CD4-positive, CD25-positive, alpha-beta regulatory T cell (primary cell): ENCODE measurements at regions not wholly inside any gene's neighbourhood (a gene's known extent, or its start where the extent isn't known, plus 50 kb on each side); places are given as distances from the start of the nearest gene placed in this dataset.

Experiments
- ATAC-seq, 2 donors: fragments of 150-1000 bp; cut with Tn5 transposase; one replicate each; pipeline ENCODE4 v1.10.0; 2021; ENCODE audit warnings: low read depth in 2 of 2, moderate number of reproducible peaks in 2 of 2, moderate library complexity in 1 of 2
- DNase-seq, 3 donors: peaks; one replicate each; pipeline versions ENCODE4 v3.0.0 to v3.0.0-alpha.2; 2012 to 2022; ENCODE audit warnings: mixed read lengths in 1 of 3
- H3K27ac ChIP-seq: one replicate; pipeline ENCODE4 v1.7.0; 2013; ENCODE audit warnings: mild to moderate bottlenecking, low read length; ENCODE audit not compliant: insufficient read depth, poor library complexity, severe bottlenecking
- H3K27me3 ChIP-seq: one replicate; pipeline ENCODE4 v1.7.0; 2013; ENCODE audit warnings: low read length; ENCODE audit not compliant: control insufficient read depth, insufficient read depth
- H3K36me3 ChIP-seq: one replicate; pipeline ENCODE4 v1.7.0; 2013; ENCODE audit warnings: mild to moderate bottlenecking, low read length, moderate library complexity; ENCODE audit not compliant: control insufficient read depth, insufficient read depth
- H3K4me1 ChIP-seq: 2 replicates; pipeline ENCODE4 v1.7.0; 2013; ENCODE audit warnings: mild to moderate bottlenecking, low read length; ENCODE audit not compliant: insufficient read depth, control insufficient read depth, poor library complexity, severe bottlenecking
- H3K4me3 ChIP-seq: one replicate; pipeline ENCODE4 v1.7.0; 2013; ENCODE audit warnings: low read depth, mild to moderate bottlenecking, low read length, moderate library complexity
- H3K9me3 ChIP-seq, 2 experiments: 1 replicate in 1 of 2; 2 replicates in 1 of 2; pipeline ENCODE4 v1.7.0; 2013; ENCODE audit warnings: low read length in 2 of 2, mild to moderate bottlenecking in 1 of 2, moderate library complexity in 1 of 2; ENCODE audit not compliant: control insufficient read depth in 2 of 2
- H3K27ac Mint-ChIP-seq, 3 donors: one replicate each; pipeline ENCODE4 v1.8.0; 2020 to 2022; ENCODE audit warnings: mild to moderate bottlenecking in 3 of 3, mixed read lengths in 3 of 3, moderate library complexity in 2 of 3
- H3K27me3 Mint-ChIP-seq: one replicate; pipeline ENCODE4 v1.8.0; 2022; ENCODE audit warnings: mild to moderate bottlenecking, mixed read lengths
- H3K36me3 Mint-ChIP-seq: one replicate; pipeline ENCODE4 v1.8.0; 2020; ENCODE audit warnings: mixed read lengths
- H3K4me1 Mint-ChIP-seq, 4 donors: one replicate each; pipeline ENCODE4 v1.8.0; 2020 to 2022; ENCODE audit warnings: mixed read lengths in 4 of 4, mild to moderate bottlenecking in 1 of 4
- H3K4me3 Mint-ChIP-seq, 4 donors: one replicate each; pipeline ENCODE4 v1.8.0; 2020 to 2022; ENCODE audit warnings: mild to moderate bottlenecking in 4 of 4, mixed read lengths in 4 of 4, moderate library complexity in 3 of 4
- H3K9me3 Mint-ChIP-seq, 7 donors: one replicate each; pipeline ENCODE4 v1.8.0; 2020 to 2022; ENCODE audit warnings: mixed read lengths in 7 of 7, mild to moderate bottlenecking in 3 of 7, moderate library complexity in 2 of 7

DNA sequence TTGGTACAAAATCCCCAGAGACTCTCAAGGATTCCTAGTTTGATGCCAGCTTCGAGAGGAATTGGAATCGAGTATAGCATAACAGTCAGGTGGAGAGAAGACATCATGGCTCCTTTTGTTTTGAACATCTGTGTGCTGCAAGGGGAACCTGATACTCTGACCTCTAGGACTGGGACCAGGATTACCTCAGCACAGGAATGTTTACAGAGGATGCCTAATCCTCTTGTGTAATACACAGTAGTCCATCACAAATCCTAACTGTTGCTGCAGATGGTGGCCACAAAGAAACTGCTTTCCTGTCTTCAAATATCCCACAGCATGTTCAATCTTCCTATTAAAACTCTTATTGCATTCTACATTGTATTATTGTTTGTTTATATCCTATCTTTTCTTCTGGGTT lies 111.8 kb upstream of the PRMT6 start:
- H3K4me1 ChIP-seq = no peaks in the 10 kb centered on the region
- DNase-seq (no peak), ATAC-seq (no peak)
- Mint-ChIP-seq H3K4me1 (no peaks in the 10 kb centered on the region), H3K4me3 (no peak overlapping the region), H3K27me3 (peaks cover 4% of the 10 kb centered on the region), H3K36me3 (no peaks in the 10 kb centered on the region), H3K9me3 (peaks cover 0 to 5% (median 0%) of the 10 kb centered on the region in 7 donors), H3K27ac (no peak overlapping the region)
- no peaks in the 10 kb centered on the region for H3K27me3 ChIP-seq
- no peaks in the 10 kb centered on the region for H3K36me3 ChIP-seq
- no peak overlapping the region for H3K4me3 ChIP-seq
- no peaks in the 10 kb centered on the region for H3K9me3 ChIP-seq
- H3K27ac ChIP-seq = no peak overlapping the region

DNA sequence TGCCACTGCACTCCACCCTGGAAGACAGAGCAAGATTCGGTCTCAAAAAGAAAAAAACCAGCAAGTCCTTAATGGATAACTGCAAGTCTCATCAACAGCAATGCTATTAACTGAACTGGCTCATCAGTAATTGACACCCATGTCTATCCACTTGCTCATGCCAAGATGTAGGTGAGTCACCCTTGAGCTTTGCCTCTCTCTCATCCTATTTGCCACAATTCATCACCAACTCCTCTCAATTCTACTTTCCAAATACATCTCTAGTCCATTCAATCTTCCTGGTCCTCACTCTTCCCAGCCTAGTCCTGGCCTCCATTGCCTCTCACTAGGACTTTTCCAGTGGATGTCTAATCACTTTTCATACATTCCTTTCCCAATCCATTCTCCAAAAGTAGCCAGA lies 103.7 kb upstream of the PRMT6 start:
- Mint-ChIP-seq H3K27ac (no peak overlapping the region), H3K27me3 (peaks cover 5% of the 10 kb centered on the region), H3K36me3 (no peaks in the 10 kb centered on the region), H3K4me3 (no peak overlapping the region), H3K4me1 (no peaks in the 10 kb centered on the region), H3K9me3 (peaks cover 0 to 1% (median 0%) of the 10 kb centered on the region in 7 donors)
- Histone ChIP-seq H3K4me3 (no peak overlapping the region), H3K27ac (no peak overlapping the region), H3K9me3 (no peaks in the 10 kb centered on the region), H3K27me3 (no peaks in the 10 kb centered on the region), H3K36me3 (no peaks in the 10 kb centered on the region), H3K4me1 (no peaks in the 10 kb centered on the region)
- ATAC-seq (no peak), DNase-seq (no peak)

DNA sequence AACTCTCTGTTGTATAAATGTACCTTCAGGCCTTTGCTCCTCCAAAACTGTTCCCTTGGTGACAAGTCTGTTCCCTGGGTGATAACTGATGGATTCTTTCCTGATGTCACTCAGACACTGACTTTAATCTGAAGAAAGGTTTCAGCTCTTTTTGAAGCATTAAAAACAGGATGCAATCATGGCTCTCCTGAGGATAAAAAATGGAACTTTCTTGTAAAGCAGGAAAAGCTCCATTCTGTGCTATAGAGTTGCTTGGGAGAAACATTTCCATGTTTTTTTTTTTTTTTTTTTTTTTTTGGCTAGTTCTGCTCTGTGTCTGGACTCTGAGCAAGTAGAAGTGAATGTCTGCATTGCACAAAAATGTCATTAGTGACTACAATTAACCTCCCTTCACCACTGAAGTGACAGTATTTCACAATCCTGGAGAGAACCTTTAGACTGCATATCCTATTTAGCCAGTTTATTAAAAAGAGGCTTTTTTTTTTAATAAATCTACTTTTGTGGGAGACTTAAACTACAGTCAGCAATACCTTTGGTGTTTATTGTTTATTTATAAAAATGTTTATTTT lies 101.7 kb upstream of the PRMT6 start:
- Histone ChIP-seq H3K36me3 (no peaks in the 10 kb centered on the region), H3K27me3 (no peaks in the 10 kb centered on the region), H3K4me1 (no peaks in the 10 kb centered on the region), H3K27ac (no peak overlapping the region), H3K9me3 (no peaks in the 10 kb centered on the region), H3K4me3 (no peak overlapping the region)
- Mint-ChIP-seq H3K27me3 (peaks cover 5% of the 10 kb centered on the region), H3K4me1 (no peaks in the 10 kb centered on the region), H3K36me3 (no peaks in the 10 kb centered on the region), H3K27ac (no peak overlapping the region), H3K9me3 (no peaks in the 10 kb centered on the region), H3K4me3 (no peak overlapping the region)
- DNase-seq = no peak
- ATAC-seq = no peak

DNA sequence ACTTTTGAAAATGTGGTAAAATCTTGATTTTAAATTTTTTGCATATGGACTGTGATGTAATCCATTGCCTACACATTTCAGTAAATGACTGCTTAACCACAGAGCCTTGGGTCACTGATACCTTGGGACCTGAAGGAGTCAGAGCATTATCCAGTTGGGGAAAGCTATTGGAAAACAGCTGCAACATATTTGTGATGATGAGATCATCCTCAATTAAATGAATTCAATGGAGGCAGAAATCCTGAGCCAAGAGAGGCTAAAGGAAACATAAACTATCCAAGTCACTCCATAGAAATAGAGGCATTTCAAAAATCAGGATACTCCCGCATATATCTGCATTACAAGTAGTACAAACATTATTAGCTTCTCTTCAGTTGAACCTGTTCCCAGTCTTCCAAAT lies 99.8 kb upstream of the PRMT6 start:
- Histone ChIP-seq H3K27ac (no peak overlapping the region), H3K27me3 (no peaks in the 10 kb centered on the region), H3K9me3 (no peaks in the 10 kb centered on the region), H3K36me3 (no peaks in the 10 kb centered on the region), H3K4me1 (no peaks in the 10 kb centered on the region), H3K4me3 (no peak overlapping the region)
- H3K27ac Mint-ChIP-seq = no peak overlapping the region
- H3K4me1 Mint-ChIP-seq = no peaks in the 10 kb centered on the region
- no peaks in the 10 kb centered on the region for H3K36me3 Mint-ChIP-seq
- H3K9me3 Mint-ChIP-seq = no peaks in the 10 kb centered on the region
- peaks cover 5% of the 10 kb centered on the region for H3K27me3 Mint-ChIP-seq
- ATAC-seq (no peak), DNase-seq (no peak)
- H3K4me3 Mint-ChIP-seq = no peak overlapping the region

DNA sequence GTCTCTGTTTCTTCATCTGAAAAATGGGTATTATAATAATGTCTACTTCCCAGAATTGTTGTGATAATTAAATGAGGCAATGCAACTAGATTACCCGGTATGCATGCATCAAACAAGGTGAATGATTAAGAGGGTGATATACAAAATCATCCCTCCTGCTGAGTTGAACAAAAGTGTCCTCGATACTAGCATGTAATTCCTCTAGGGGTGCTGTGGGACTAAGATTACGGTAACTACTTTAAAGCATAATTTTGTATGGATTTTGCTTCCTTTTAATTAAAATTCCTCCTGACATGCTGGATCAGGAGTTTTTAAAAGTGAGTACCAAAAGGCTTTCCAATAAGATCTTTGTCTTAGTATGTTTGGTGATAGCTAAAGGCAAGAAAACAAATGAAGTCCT lies 98.7 kb upstream of the PRMT6 start:
- Mint-ChIP-seq H3K27ac (no peak overlapping the region), H3K4me1 (no peaks in the 10 kb centered on the region), H3K27me3 (peaks cover 5% of the 10 kb centered on the region), H3K4me3 (no peak overlapping the region), H3K36me3 (no peaks in the 10 kb centered on the region), H3K9me3 (no peaks in the 10 kb centered on the region)
- no peak overlapping the region for H3K4me3 ChIP-seq
- no peaks in the 10 kb centered on the region for H3K27me3 ChIP-seq
- H3K4me1 ChIP-seq = no peaks in the 10 kb centered on the region
- H3K27ac ChIP-seq = no peak overlapping the region
- no peaks in the 10 kb centered on the region for H3K9me3 ChIP-seq
- ATAC-seq = no peak
- DNase-seq = no peak
- no peaks in the 10 kb centered on the region for H3K36me3 ChIP-seq

DNA sequence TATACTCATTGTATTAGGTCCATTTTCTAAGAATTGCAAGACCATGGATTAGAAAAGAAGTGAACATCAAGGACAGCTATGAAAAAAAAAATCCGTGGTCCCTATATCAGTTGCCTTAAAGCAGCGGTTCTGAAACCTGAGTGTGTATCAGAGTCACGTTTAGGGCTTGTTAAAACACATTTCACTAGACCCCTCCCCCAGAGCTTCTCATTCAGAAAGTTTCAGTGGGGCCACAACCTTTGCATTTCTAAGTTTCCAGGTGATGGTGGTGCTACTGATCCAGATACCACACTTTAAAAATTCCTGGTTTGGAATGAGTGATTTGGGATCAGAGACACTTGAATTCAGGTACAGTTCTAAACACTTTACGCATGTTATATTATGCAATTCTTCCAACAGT lies 96.1 kb upstream of the PRMT6 start:
- no peak overlapping the region for H3K27ac Mint-ChIP-seq
- H3K4me1 Mint-ChIP-seq = no peaks in the 10 kb centered on the region
- no peaks in the 10 kb centered on the region for H3K9me3 ChIP-seq
- H3K27me3 Mint-ChIP-seq = no peaks in the 10 kb centered on the region
- no peak for ATAC-seq
- DNase-seq = no peak
- H3K36me3 ChIP-seq = no peaks in the 10 kb centered on the region
- no peaks in the 10 kb centered on the region for H3K27me3 ChIP-seq
- no peaks in the 10 kb centered on the region for H3K4me1 ChIP-seq
- H3K36me3 Mint-ChIP-seq = no peaks in the 10 kb centered on the region
- no peak overlapping the region for H3K27ac ChIP-seq
- no peaks in the 10 kb centered on the region for H3K9me3 Mint-ChIP-seq
- H3K4me3 Mint-ChIP-seq = no peak overlapping the region
- H3K4me3 ChIP-seq = no peak overlapping the region

DNA sequence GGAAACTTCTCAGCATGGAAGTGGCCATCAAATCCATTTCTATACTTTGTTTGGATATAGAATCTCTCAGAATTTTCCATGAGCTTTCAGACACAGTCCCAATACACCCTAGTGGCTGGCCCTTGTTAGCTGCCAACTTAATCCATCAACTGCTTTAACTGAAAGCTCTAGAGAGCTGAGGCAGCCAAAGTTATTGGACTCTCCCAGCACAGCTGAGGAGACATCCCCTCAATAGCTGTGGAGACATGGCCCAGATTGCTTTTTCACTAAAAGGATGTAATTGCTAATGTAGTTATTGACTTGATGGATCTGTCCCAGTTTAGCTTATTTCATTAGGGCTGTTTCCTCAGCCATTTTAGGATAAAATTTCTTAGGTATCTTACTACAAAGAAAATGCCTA lies 94.8 kb upstream of the PRMT6 start:
- no peak overlapping the region for H3K27ac Mint-ChIP-seq

DNA sequence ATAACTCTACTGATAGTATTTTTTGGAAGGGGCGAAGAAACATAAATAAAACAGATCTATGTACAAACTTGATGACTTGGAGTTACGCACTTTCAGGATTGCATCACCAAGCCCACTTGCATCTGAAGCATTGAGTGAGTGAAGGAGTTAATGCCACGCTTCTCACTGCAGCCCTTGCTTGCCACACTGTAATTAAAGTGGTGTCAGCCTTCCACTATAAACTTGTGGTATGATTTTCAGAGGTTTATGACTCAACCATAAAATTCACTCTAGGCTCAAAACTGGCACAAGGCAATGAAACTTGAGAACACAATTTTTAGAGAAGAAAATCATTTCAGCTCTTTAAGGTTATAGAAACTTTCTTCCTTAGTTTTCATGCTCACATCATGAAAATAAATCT lies 93.9 kb upstream of the PRMT6 start:
- Mint-ChIP-seq H3K36me3 (no peaks in the 10 kb centered on the region), H3K9me3 (no peaks in the 10 kb centered on the region), H3K4me3 (no peak overlapping the region), H3K27ac (no peak overlapping the region), H3K4me1 (no peaks in the 10 kb centered on the region), H3K27me3 (no peaks in the 10 kb centered on the region)
- no peak for ATAC-seq
- no peak for DNase-seq
- Histone ChIP-seq H3K27ac (no peak overlapping the region), H3K4me3 (no peak overlapping the region), H3K4me1 (no peaks in the 10 kb centered on the region), H3K36me3 (no peaks in the 10 kb centered on the region), H3K9me3 (no peaks in the 10 kb centered on the region), H3K27me3 (no peaks in the 10 kb centered on the region)

More for the DNA sequence above, 94.8 kb upstream of the PRMT6 start:
- no peaks in the 10 kb centered on the region for H3K4me1 ChIP-seq
- no peaks in the 10 kb centered on the region for H3K36me3 Mint-ChIP-seq
- H3K9me3 Mint-ChIP-seq = no peaks in the 10 kb centered on the region
- no peak overlapping the region for H3K4me3 ChIP-seq
- no peaks in the 10 kb centered on the region for H3K9me3 ChIP-seq
- no peaks in the 10 kb centered on the region for H3K36me3 ChIP-seq
- H3K4me1 Mint-ChIP-seq = no peaks in the 10 kb centered on the region
- ATAC-seq (no peak), DNase-seq (no peak)
- H3K4me3 Mint-ChIP-seq = no peak overlapping the region
- H3K27ac ChIP-seq = no peak overlapping the region
- no peaks in the 10 kb centered on the region for H3K27me3 ChIP-seq
- H3K27me3 Mint-ChIP-seq = no peaks in the 10 kb centered on the region
